ENCODE measurements at regions not wholly inside any gene's neighbourhood (a gene's known extent, or its start where the extent isn't known, plus 50 kb on each side); places are given as distances from the start of the nearest gene placed in this dataset.

GRCh38 chr4:23973308-23973855 lies 83.5 kb upstream of the PPARGC1A start:
- no peak for TF ChIP-seq POLR2A (IDR thresholded peaks at IDR 0.05)
- TF ChIP-seq, protein P1, sequence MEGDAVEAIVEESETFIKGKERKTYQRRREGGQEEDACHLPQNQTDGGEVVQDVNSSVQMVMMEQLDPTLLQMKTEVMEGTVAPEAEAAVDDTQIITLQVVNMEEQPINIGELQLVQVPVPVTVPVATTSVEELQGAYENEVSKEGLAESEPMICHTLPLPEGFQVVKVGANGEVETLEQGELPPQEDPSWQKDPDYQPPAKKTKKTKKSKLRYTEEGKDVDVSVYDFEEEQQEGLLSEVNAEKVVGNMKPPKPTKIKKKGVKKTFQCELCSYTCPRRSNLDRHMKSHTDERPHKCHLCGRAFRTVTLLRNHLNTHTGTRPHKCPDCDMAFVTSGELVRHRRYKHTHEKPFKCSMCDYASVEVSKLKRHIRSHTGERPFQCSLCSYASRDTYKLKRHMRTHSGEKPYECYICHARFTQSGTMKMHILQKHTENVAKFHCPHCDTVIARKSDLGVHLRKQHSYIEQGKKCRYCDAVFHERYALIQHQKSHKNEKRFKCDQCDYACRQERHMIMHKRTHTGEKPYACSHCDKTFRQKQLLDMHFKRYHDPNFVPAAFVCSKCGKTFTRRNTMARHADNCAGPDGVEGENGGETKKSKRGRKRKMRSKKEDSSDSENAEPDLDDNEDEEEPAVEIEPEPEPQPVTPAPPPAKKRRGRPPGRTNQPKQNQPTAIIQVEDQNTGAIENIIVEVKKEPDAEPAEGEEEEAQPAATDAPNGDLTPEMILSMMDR (IDR thresholded peaks at IDR 0.05), result no peak
- no peak for TF ChIP-seq EP300 (IDR thresholded peaks at IDR 0.05)

All from ovary (tissue), 3 donors.